Neural cell (in vitro differentiated cells): ENCODE measurements at regions not wholly inside any gene's neighbourhood (a gene's known extent, or its start where the extent isn't known, plus 50 kb on each side); places are given as distances from the start of the nearest gene placed in this dataset.

ENCODE experiments used
- H2AFZ ChIP-seq: fragments of 200-600, 300-800 bp; sonication (generic), shearing (Covaris generic); 2 replicates; pipeline ENCODE4 v1.6.0; 2014; ENCODE audit warnings: low read depth, mild to moderate bottlenecking, antibody characterized with exemption, low read length, moderate library complexity
- H3F3A ChIP-seq: fragments of 200-600 bp; shearing (Covaris generic); 2 replicates; pipeline ENCODE4 v1.6.1; 2016; ENCODE audit warnings: mild to moderate bottlenecking, moderate library complexity, mixed read lengths, antibody characterized with exemption, low read length; ENCODE audit not compliant: insufficient read depth, poor library complexity, severe bottlenecking
- H3K27ac ChIP-seq: fragments of 200-600, 300-800 bp; sonication (generic), shearing (Covaris generic); 2 replicates; pipeline ENCODE4 v1.5.1; 2014; ENCODE audit warnings: mild to moderate bottlenecking, low read length, moderate library complexity
- H3K27me3 ChIP-seq: fragments of 300-800, 200-600 bp; sonication (generic), shearing (Covaris generic); 2 replicates; pipeline ENCODE4 v1.6.0; 2014; ENCODE audit warnings: mild to moderate bottlenecking, low read depth, low read length, moderate library complexity; ENCODE audit not compliant: insufficient read depth
- H3K36me3 ChIP-seq: fragments of 300-800, 200-600 bp; sonication (generic), shearing (Covaris generic); 2 replicates; pipeline ENCODE4 v1.5.1; 2014; ENCODE audit warnings: mild to moderate bottlenecking, antibody characterized with exemption, low read length, moderate library complexity; ENCODE audit not compliant: insufficient read depth
- H3K4me2 ChIP-seq: fragments of 300-800, 200-600 bp; sonication (generic), shearing (Covaris generic); 2 replicates; pipeline ENCODE4 v1.6.0; 2014; ENCODE audit warnings: mild to moderate bottlenecking, low read length
- H3K4me3 ChIP-seq: fragments of 300-800, 200-600 bp; sonication (generic), shearing (Covaris generic); 2 replicates; pipeline ENCODE4 v1.5.1; 2014; ENCODE audit warnings: mild to moderate bottlenecking, low read length, moderate library complexity
- H3K79me2 ChIP-seq: fragments of 200-600 bp; shearing (Covaris generic); replicated peaks from 2 replicates; pipeline ENCODE4 v1.6.0; 2014; ENCODE audit warnings: mild to moderate bottlenecking, low read length, moderate library complexity; ENCODE audit not compliant: insufficient read depth
- H3K9ac ChIP-seq: fragments of 300-800, 200-600 bp; sonication (generic), shearing (Covaris generic); 2 replicates; pipeline ENCODE4 v1.6.1; 2016; ENCODE audit warnings: mild to moderate bottlenecking, low read length, mixed read lengths
- H3K9me2 ChIP-seq: fragments of 200-600 bp; shearing (Covaris generic); 2 replicates; pipeline ENCODE4 v1.6.1; 2016; ENCODE audit warnings: mild to moderate bottlenecking, low read length, mixed read lengths; ENCODE audit not compliant: insufficient read depth
- H3K9me3 ChIP-seq: fragments of 200-600, 300-800 bp; sonication (generic), shearing (Covaris generic); 2 replicates; pipeline ENCODE4 v1.6.1; 2016; ENCODE audit warnings: mild to moderate bottlenecking, mixed run types, low read length, moderate library complexity, mixed read lengths
- H4K20me1 ChIP-seq: fragments of 200-600 bp; shearing (Covaris generic); 2 replicates; pipeline ENCODE4 v1.6.1; 2016; ENCODE audit warnings: mild to moderate bottlenecking, mixed run types; ENCODE audit not compliant: insufficient read depth
- CTCF ChIP-seq: fragments of 450-650 bp; IDR thresholded peaks from 2 replicates; pipeline ENCODE4 v1.5.1; 2014; ENCODE audit warnings: antibody characterized with exemption, mild to moderate bottlenecking, moderate library complexity; ENCODE audit not compliant: poor library complexity, severe bottlenecking
- EP300 ChIP-seq: fragments of 450-650 bp; conservative IDR thresholded peaks from 2 replicates; pipeline ENCODE4 v1.6.1; 2014; ENCODE audit warnings: antibody characterized with exemption, mild to moderate bottlenecking, moderate library complexity; ENCODE audit not compliant: poor library complexity, severe bottlenecking
- EZH2 ChIP-seq: fragments of 200-600, 300-800 bp; shearing (Covaris generic), sonication (generic); IDR thresholded peaks from 2 replicates; pipeline ENCODE4 v1.6.1; 2014; ENCODE audit warnings: antibody characterized with exemption, low read length, borderline replicate concordance, mild to moderate bottlenecking; ENCODE audit not compliant: insufficient read depth, poor library complexity, severe bottlenecking
- MXI1 ChIP-seq: fragments of 450-650 bp; conservative IDR thresholded peaks from 2 replicates; pipeline ENCODE4 v1.6.1; 2014; ENCODE audit warnings: antibody characterized with exemption, mild to moderate bottlenecking; ENCODE audit not compliant: poor library complexity, severe bottlenecking
- POLR2AphosphoS5 ChIP-seq: IDR thresholded peaks from 2 replicates; pipeline ENCODE4 v1.6.1; 2012
- RAD21 ChIP-seq: fragments of 450-650 bp; conservative IDR thresholded peaks from 2 replicates; pipeline ENCODE4 v1.6.1; 2014; ENCODE audit warnings: antibody characterized with exemption, mild to moderate bottlenecking, moderate library complexity
- REST ChIP-seq: IDR thresholded peaks from 2 replicates; pipeline ENCODE4 v1.6.1; 2012; ENCODE audit warnings: borderline replicate concordance
- SMC3 ChIP-seq: fragments of 450-650 bp; conservative IDR thresholded peaks from 2 replicates; pipeline ENCODE4 v1.6.1; 2014; ENCODE audit warnings: antibody characterized with exemption, mild to moderate bottlenecking, moderate library complexity; ENCODE audit not compliant: poor library complexity
- TAF1 ChIP-seq: IDR thresholded peaks from 2 replicates; pipeline ENCODE4 v1.6.1; 2012; ENCODE audit warnings: low read depth

- Histone ChIP-seq H3K4me3 (no peak overlapping the region), H3K79me2 (no peaks in the 10 kb centered on the region), H3K27me3 (no peaks in the 10 kb centered on the region), H4K20me1 (no peaks in the 10 kb centered on the region), H3K36me3 (no peaks in the 10 kb centered on the region), H3K9ac (no peak overlapping the region), H3K9me3 (no peaks in the 10 kb centered on the region), H2AFZ (no peak overlapping the region), H3K27ac (no peak overlapping the region), H3K4me2 (no peak overlapping the region), H3K9me2 (no peaks in the 10 kb centered on the region), H3F3A (no peaks in the 10 kb centered on the region)
- no peak for TF ChIP-seq CTCF
- no peak for TF ChIP-seq EZH2
- no peak for TF ChIP-seq POLR2AphosphoS5
- no peak for TF ChIP-seq EP300
Measured at GRCh38 chr1:65512967-65513780, 92.7 kb downstream of the LEPR start.

GRCh38 chr1:65514041-65514440 is 93.6 kb downstream of the LEPR start:
- Histone ChIP-seq H4K20me1 (no peaks in the 10 kb centered on the region), H3K9me3 (no peaks in the 10 kb centered on the region), H3K9me2 (no peaks in the 10 kb centered on the region), H3K36me3 (no peaks in the 10 kb centered on the region), H2AFZ (no peak overlapping the region), H3K79me2 (no peaks in the 10 kb centered on the region), H3K4me3 (no peak overlapping the region), H3F3A (no peaks in the 10 kb centered on the region), H3K4me2 (no peak overlapping the region), H3K9ac (no peak overlapping the region), H3K27ac (no peak overlapping the region), H3K27me3 (no peaks in the 10 kb centered on the region)
- no peak for TF ChIP-seq EP300
- no peak for TF ChIP-seq REST
- TF ChIP-seq TAF1: no peak
- no peak for TF ChIP-seq SMC3
- no peak for TF ChIP-seq MXI1
- TF ChIP-seq RAD21: no peak
- TF ChIP-seq EZH2: no peak
- TF ChIP-seq CTCF: no peak
- no peak for TF ChIP-seq POLR2AphosphoS5
